HL-60 (cell line): ENCODE measurements at regions not wholly inside any gene's neighbourhood (a gene's known extent, or its start where the extent isn't known, plus 50 kb on each side); places are given as distances from the start of the nearest gene placed in this dataset.

Source experiments
- DNase-seq, 2 experiments: peaks; one replicate each; pipeline ENCODE4 v3.0.0-alpha.2; 2010 to 2020; ENCODE audit warnings: low read depth in 1 of 2, low spot score in 1 of 2
- H3K27ac ChIP-seq: fragments of 250-450 bp; sonication (Bioruptor Pico); replicated peaks from 2 replicates; pipeline ENCODE4 v1.5.1; 2020; ENCODE audit warnings: mild to moderate bottlenecking, moderate library complexity
- H3K27me3 ChIP-seq: fragments of 250-450 bp; sonication (Bioruptor Pico); 2 replicates; pipeline ENCODE4 v1.5.1; 2021; ENCODE audit warnings: mild to moderate bottlenecking, moderate library complexity; ENCODE audit not compliant: insufficient read depth, poor library complexity, severe bottlenecking
- H3K4me3 ChIP-seq: replicated peaks from 2 replicates; pipeline ENCODE4 v1.5.1; 2011; ENCODE audit warnings: mild to moderate bottlenecking, control low read depth, low read length; ENCODE audit not compliant: insufficient read depth
- GABPA ChIP-seq: IDR thresholded peaks from 2 replicates; pipeline ENCODE4 v1.6.1; 2012; ENCODE audit warnings: low read depth
- POLR2AphosphoS5 ChIP-seq: IDR thresholded peaks from 2 replicates; pipeline ENCODE4 v1.6.1; 2012; ENCODE audit warnings: low read depth
- SPI1 ChIP-seq: IDR thresholded peaks from 2 replicates; pipeline ENCODE4 v1.6.1; 2012; ENCODE audit warnings: low read depth, mild to moderate bottlenecking, borderline replicate concordance
- TF ChIP-seq, protein P1 (sequence below): IDR thresholded peaks from 2 replicates; pipeline ENCODE4 v1.6.1; 2012; ENCODE audit warnings: low read depth; ENCODE audit not compliant: insufficient replicate concordance
- TF ChIP-seq, protein P2 (sequence below): IDR thresholded peaks from one replicate; pipeline ENCODE4 v1.5.1; 2011; ENCODE audit warnings: low read length, control low read depth, inconsistent platforms; ENCODE audit not compliant: insufficient read depth

DNA sequence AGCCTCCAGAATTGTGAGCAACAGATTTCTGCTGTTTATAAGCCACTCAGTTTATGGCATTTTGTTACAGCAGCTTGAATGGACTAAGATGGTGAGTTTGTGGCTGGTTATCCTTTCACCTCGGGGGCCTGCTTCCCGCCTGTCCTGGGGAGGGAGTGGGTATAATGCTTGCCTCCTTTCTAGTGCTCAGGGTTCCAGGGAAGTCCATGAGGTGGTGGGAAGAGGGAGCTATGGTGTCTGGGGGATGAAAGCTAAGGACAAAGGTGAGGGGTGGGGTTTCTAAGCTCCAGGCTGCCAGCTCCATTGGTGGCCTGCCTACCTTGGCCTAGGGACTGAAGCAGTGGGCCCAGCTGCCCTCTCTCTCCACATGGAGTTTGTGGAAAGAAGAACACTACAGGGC lies 50.2 kb upstream of the SDK2 start:
- no peak overlapping the region for H3K27ac ChIP-seq
- TF ChIP-seq, protein P1, sequence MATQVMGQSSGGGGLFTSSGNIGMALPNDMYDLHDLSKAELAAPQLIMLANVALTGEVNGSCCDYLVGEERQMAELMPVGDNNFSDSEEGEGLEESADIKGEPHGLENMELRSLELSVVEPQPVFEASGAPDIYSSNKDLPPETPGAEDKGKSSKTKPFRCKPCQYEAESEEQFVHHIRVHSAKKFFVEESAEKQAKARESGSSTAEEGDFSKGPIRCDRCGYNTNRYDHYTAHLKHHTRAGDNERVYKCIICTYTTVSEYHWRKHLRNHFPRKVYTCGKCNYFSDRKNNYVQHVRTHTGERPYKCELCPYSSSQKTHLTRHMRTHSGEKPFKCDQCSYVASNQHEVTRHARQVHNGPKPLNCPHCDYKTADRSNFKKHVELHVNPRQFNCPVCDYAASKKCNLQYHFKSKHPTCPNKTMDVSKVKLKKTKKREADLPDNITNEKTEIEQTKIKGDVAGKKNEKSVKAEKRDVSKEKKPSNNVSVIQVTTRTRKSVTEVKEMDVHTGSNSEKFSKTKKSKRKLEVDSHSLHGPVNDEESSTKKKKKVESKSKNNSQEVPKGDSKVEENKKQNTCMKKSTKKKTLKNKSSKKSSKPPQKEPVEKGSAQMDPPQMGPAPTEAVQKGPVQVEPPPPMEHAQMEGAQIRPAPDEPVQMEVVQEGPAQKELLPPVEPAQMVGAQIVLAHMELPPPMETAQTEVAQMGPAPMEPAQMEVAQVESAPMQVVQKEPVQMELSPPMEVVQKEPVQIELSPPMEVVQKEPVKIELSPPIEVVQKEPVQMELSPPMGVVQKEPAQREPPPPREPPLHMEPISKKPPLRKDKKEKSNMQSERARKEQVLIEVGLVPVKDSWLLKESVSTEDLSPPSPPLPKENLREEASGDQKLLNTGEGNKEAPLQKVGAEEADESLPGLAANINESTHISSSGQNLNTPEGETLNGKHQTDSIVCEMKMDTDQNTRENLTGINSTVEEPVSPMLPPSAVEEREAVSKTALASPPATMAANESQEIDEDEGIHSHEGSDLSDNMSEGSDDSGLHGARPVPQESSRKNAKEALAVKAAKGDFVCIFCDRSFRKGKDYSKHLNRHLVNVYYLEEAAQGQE: no peak
- TF ChIP-seq GABPA: no peak
- TF ChIP-seq, protein P2, sequence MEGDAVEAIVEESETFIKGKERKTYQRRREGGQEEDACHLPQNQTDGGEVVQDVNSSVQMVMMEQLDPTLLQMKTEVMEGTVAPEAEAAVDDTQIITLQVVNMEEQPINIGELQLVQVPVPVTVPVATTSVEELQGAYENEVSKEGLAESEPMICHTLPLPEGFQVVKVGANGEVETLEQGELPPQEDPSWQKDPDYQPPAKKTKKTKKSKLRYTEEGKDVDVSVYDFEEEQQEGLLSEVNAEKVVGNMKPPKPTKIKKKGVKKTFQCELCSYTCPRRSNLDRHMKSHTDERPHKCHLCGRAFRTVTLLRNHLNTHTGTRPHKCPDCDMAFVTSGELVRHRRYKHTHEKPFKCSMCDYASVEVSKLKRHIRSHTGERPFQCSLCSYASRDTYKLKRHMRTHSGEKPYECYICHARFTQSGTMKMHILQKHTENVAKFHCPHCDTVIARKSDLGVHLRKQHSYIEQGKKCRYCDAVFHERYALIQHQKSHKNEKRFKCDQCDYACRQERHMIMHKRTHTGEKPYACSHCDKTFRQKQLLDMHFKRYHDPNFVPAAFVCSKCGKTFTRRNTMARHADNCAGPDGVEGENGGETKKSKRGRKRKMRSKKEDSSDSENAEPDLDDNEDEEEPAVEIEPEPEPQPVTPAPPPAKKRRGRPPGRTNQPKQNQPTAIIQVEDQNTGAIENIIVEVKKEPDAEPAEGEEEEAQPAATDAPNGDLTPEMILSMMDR: no peak
- no peak for TF ChIP-seq POLR2AphosphoS5
- no peak for TF ChIP-seq SPI1
- DNase-seq: no peak
- H3K4me3 ChIP-seq: no peak overlapping the region
- no peaks in the 10 kb centered on the region for H3K27me3 ChIP-seq

DNA sequence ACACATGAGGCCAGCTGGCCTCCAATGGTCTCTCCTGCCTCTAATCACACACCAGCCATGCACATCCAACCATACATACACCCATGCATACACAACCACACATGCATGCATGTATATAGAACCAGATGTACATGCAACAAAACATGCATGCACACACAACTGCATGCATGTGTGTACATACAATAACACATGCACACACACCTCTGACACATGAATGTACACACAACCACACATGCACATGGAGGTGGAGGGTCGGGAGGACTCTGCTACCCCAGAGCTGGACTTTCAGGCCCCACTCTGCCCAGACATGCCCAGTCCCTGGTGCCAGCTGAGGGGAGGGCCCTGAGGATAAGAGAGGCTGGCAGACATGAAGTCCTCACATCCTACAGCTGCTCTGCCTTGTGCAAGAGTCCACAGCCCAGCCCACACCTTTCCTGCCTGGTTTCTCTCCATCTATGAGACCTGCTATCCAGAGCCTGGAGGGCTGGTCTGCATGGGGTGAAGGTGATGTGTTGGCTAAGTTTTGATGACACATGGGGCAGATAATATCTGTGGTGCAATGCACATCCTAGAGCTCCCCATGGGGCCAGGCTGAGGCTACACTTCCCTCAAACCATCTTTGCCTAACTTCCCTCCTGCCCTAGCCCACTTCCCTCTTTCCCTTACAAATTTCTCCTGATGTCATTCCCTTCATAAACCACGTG lies 50.9 kb upstream of the SDK2 start:
- peak; percentile 79 to 92 for DNase-seq
- Histone ChIP-seq H3K4me3 (no peak overlapping the region), H3K27me3 (no peaks in the 10 kb centered on the region), H3K27ac (no peak overlapping the region)
- TF ChIP-seq GABPA: peak; percentile 48
- TF ChIP-seq, protein P2: no peak
- peak; percentile 83 for TF ChIP-seq SPI1
- no peak for TF ChIP-seq POLR2AphosphoS5

DNA sequence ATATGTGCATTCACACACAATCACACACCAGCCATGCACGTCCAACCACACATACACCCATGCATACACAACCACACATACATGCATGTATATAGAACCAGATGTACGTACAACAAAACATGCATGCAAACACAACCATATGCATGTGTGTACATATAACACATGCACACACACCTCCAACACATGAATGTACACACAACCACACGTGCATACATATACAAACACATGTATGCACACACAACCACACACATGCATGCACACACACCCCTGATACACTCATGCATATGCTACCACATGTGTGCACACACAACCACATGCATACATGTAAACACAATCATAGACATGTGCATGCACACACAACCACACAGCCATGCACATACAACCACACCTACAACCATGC lies 52.0 kb upstream of the SDK2 start:
- Histone ChIP-seq H3K4me3 (no peak overlapping the region), H3K27ac (no peak overlapping the region), H3K27me3 (no peaks in the 10 kb centered on the region)
- TF ChIP-seq GABPA: no peak
- TF ChIP-seq, protein P2: no peak
- TF ChIP-seq SPI1: no peak
- TF ChIP-seq POLR2AphosphoS5: no peak
- TF ChIP-seq, protein P1: no peak
- no peak for DNase-seq

DNA sequence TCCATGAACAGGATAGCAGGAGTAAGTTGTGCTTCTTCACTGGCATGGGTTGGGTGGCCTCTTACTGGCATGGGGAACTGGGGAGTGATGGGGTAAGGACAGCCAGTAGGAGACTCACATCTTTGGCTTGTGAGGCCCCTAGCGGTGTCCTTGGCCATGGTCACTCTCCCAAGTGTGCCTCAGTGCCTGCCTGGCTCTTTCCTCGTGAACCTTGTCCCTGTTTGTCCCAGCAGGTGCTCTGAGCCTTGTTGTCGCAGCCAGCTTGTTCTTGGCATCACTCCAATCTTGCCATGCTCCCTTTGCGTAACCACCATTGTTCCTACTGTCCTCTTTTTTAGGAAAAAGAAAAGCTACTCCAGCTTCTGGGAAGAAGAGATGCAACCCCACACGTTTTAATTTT lies 53.6 kb upstream of the SDK2 start:
- Histone ChIP-seq H3K27me3 (no peaks in the 10 kb centered on the region), H3K27ac (peak overlapping the region; percentile 9), H3K4me3 (no peak overlapping the region)
- peak in 1 of 2 experiments; percentile 41 for DNase-seq
- no peak for TF ChIP-seq GABPA
- peak; percentile 25; the same call in 1 of the 2 replicates for TF ChIP-seq SPI1
